Pancreas (tissue), 10 donors: ENCODE measurements at regions not wholly inside any gene's neighbourhood (a gene's known extent, or its start where the extent isn't known, plus 50 kb on each side); places are given as distances from the start of the nearest gene placed in this dataset.
A peak's percentile ranks its signal among the peaks of the same experiment; 100 is the strongest.

ENCODE experiments used
- ATAC-seq, 4 donors: fragments of 200-7000 bp; cut with Tn5 transposase; one replicate each; pipeline versions ENCODE4 v1.8.0 to v1.9.1; 2020; ENCODE audit warnings: mild to moderate bottlenecking in 4 of 4, moderate library complexity in 4 of 4
- DNase-seq, 6 donors: peaks; one replicate each; pipeline ENCODE4 v3.0.0-alpha.2; 2020
- FAIRE-seq: peaks from 2 replicates; lab custom pipeline; 2012; peaks lifted over from hg19 to GRCh38; lab: Jason Lieb, UNC
- H3K27ac ChIP-seq, 4 donors: fragments of 200-600 bp; sonication (generic); 1 replicate in 3 of 4; 2 replicates in 1 of 4; pipeline versions ENCODE4 v1.5.0 to v1.8.0; 2020
- H3K27me3 ChIP-seq, 4 donors: fragments of 200-600 bp; one replicate each; pipeline ENCODE4 v1.8.0; 2021
- H3K36me3 ChIP-seq, 3 donors: fragments of 200-600 bp; sonication (generic) in 1 of 3; one replicate each; pipeline versions ENCODE4 v1.5.0 to v1.8.0; 2020 to 2021
- H3K4me1 ChIP-seq, 3 donors: fragments of 200-600 bp; one replicate each; pipeline ENCODE4 v1.8.0; 2021
- H3K4me3 ChIP-seq, 4 donors: fragments of 200-600 bp; sonication (generic) in 2 of 4; one replicate each; pipeline versions ENCODE4 v1.5.0 to v1.8.0; 2020 to 2021
- H3K9me3 ChIP-seq, 4 donors: fragments of 200-600 bp; one replicate each; pipeline ENCODE4 v1.8.0; 2021
- WGBS, 2 donors: extraction: QIAGEN DNeasy Blood & Tissue Kit; methylation state at CpG; one replicate each; pipeline ENCODE4 v1.1.7; 2013; 5-methylcytosine and 5-hydroxymethylcytosine counted together
- intact Hi-C, 3 donors: fragments of 100-400 bp; cut with DNase I; formaldehyde crosslinking; loops; one replicate each; pipeline versions ENCODE4 v1.11.1 to v1.14.2; 2022
- TF ChIP-seq, protein P1 (sequence below), 4 donors: fragments of 200-600 bp; sonication (generic) in 3 of 4; IDR thresholded peaks; one replicate each; pipeline versions ENCODE4 v1.5.0 to v1.8.0; 2021; ENCODE audit warnings: antibody characterized with exemption in 4 of 4
- donor health status: healthy with polysubstance abuse.
- donor health status: DM: no; HTN: no; CAD: no; lungs with moderate emphysema.
- donor health status: DM: no; HTN: no; CAD: no.
- donor health status: control.
- donor health status: control.
- donor health status: Bipolar disorder and iron deficiency.
- donor health status: DM: yes; HTN: yes; CAD: no.
- donor health status: DM: no; HTN: no; CAD: no.
- donor health status: DM: no; HTN: no; CAD: no.
- donor health status: DM: yes; HTN: yes; CAD: no.

DNA sequence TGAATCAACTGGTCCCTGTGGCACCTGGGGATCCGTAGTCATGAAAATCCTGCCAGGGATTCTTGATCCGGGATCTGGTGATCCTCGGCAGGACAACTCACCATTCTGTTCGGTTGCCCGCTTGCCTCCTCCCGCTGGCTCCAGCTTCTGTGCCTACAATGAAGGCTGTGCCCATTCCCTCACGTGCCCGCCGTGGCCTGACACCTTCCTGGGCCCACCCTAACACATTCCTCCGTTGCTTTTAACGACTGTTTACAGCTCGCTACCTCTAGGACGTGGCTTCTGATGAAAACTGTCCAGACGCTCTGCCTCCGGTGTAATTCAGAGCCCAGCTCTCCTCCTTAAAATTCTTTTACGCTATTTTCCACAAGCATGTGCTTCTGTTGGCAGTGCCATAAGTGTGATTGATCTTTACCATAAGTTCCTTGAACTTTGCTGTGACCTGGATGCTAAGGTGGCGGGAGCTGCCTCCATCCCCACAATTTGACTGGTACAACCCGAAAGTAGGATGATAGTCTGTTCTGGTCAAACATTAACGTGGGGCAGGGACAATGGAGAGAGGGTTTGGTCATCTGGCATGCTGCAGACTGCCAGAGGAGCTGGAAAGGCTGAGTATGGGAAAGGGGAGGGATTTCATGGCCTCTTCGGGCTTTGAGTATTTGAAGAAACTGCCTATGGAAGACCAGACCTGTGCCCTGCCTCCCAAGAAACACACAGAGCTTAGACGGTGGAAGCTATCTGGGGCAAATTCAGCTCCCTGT is 206.8 kb upstream of the TNP1 start:
- ATAC-seq (no peak), FAIRE-seq (no peak), DNase-seq (no peak)
- Histone ChIP-seq H3K27ac (no peak overlapping the region), H3K36me3 (no peaks in the 10 kb centered on the region), H3K4me3 (no peak overlapping the region), H3K4me1 (no peaks in the 10 kb centered on the region), H3K9me3 (no peaks in the 10 kb centered on the region), H3K27me3 (peaks cover 0 to 10% (median 0%) of the 10 kb centered on the region in 4 donors)
- TF ChIP-seq, protein P1, sequence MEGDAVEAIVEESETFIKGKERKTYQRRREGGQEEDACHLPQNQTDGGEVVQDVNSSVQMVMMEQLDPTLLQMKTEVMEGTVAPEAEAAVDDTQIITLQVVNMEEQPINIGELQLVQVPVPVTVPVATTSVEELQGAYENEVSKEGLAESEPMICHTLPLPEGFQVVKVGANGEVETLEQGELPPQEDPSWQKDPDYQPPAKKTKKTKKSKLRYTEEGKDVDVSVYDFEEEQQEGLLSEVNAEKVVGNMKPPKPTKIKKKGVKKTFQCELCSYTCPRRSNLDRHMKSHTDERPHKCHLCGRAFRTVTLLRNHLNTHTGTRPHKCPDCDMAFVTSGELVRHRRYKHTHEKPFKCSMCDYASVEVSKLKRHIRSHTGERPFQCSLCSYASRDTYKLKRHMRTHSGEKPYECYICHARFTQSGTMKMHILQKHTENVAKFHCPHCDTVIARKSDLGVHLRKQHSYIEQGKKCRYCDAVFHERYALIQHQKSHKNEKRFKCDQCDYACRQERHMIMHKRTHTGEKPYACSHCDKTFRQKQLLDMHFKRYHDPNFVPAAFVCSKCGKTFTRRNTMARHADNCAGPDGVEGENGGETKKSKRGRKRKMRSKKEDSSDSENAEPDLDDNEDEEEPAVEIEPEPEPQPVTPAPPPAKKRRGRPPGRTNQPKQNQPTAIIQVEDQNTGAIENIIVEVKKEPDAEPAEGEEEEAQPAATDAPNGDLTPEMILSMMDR (IDR thresholded peaks at IDR 0.05), result no peak
- 76 to 81% methylated on average over 21 of the region's 21 CpGs for WGBS, 2 donors
- intact Hi-C loops, result no loop called here

DNA sequence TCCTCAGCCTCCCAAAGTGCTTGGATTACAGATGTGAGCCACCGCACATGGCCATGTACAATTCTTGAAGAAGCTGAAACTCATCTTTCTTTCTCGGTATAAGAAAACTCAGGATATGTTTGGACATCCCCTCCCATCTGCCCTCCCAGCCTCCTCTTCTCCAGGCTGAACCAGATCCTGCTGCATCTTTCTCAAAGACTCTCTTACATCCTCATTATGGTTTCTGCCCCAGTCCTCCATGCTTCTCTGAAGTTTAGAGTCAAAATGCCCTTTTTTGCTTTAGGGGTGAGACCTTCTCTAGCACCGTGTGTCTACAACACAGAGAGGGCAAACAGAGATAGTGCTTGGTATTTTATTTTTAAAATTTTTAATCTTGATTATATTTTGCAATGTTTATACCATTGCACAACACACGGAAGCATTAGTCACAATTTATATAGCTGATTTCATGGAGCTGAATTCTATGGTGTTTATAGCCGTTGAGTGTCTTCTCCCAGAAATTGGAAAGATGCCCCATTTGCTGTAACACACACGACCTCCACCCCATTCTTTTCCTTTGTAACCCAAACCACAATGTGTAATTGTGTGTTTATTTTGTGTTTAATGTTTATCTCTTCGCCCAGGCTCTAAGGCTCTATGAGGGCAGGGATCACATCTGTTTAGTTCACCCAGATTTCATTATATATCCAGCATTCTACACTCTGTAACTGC is 206.0 kb upstream of the TNP1 start:
- peaks cover 0 to 10% (median 0%) of the 10 kb centered on the region in 4 donors for H3K27me3 ChIP-seq
- FAIRE-seq, result no peak
- no peaks in the 10 kb centered on the region for H3K4me1 ChIP-seq
- TF ChIP-seq, protein P1 (IDR thresholded peaks at IDR 0.05), result no peak
- H3K9me3 ChIP-seq, result no peaks in the 10 kb centered on the region
- no peak overlapping the region for H3K4me3 ChIP-seq
- H3K36me3 ChIP-seq, result no peaks in the 10 kb centered on the region
- ATAC-seq, result peak in 1 of 4 donors; percentile 36
- WGBS, 2 donors, result 70 to 74% methylated on average over 7 of the region's 7 CpGs
- DNase-seq, result no peak
- intact Hi-C loops, result no loop called here
- H3K27ac ChIP-seq, result no peak overlapping the region

DNA sequence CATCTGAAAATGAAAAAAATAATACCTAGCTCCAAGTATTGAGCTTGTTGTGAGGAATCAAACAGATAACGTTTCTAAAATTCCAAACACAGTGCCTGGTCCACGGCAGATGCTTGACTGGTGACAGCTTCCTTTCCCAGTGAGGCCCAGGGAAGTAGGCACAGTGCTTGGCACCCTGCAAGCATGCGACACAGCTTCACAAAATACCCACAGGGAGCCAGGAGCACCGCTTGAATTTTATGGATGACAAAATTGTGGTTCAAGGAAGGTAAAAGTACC is 205.1 kb upstream of the TNP1 start:
- ATAC-seq (no peak), FAIRE-seq (no peak), DNase-seq (no peak)
- WGBS, 2 donors, result 50 to 58% methylated on average over 4 of the region's 4 CpGs
- Histone ChIP-seq H3K9me3 (no peaks in the 10 kb centered on the region), H3K4me1 (no peaks in the 10 kb centered on the region), H3K27me3 (peaks cover 0 to 10% (median 0%) of the 10 kb centered on the region in 4 donors), H3K27ac (no peak overlapping the region), H3K4me3 (no peak overlapping the region), H3K36me3 (no peaks in the 10 kb centered on the region)
- TF ChIP-seq, protein P1 (IDR thresholded peaks at IDR 0.05), result no peak
- intact Hi-C loops, result no loop called here

DNA sequence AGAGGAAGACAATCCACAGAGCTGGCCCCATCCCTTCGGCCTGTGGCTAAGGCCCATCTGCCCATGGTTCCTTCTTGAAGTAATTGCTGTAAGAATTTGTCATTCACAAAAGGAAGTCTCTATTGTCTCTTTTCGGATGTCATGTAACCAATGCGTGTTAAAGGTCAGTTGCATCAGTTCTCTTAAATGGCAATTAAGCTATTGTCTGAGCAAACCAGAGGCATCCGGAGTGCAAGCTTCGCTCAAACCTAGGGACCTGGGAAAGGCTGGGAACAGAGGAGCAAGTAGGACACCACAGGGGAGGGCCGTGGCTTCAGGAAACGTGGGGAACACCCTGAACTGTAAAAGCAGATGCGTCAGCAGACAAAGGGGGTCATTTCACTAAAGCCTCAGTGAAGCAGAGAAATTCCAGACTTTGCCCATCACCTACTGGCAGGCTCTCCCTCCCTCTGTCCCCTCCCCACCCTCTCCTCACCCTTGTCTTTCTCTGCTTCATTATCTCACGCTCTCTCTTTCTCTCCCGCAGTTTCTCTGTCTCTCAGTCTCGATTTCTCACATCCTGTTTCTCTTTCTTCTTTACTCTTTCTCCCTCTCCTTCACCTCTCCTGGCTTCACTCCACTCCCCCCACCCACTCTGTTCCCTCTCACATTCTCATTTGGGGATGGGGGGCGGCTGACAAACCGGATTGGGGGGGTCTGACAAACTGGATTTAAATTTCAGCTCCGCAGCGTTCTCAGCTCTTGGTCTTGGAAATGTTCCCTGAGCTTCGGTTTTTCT is 204.6 kb upstream of the TNP1 start:
- intact Hi-C loops, result no loop called here
- 52 to 61% methylated on average over 16 of the region's 16 CpGs for WGBS, 2 donors
- TF ChIP-seq, protein P1 (IDR thresholded peaks at IDR 0.05), result no peak
- ATAC-seq (peak in 1 of 4 donors; percentile 22), FAIRE-seq (no peak), DNase-seq (no peak)
- Histone ChIP-seq H3K4me1 (no peaks in the 10 kb centered on the region), H3K36me3 (no peaks in the 10 kb centered on the region), H3K9me3 (no peaks in the 10 kb centered on the region), H3K27ac (no peak overlapping the region), H3K4me3 (no peak overlapping the region), H3K27me3 (peaks cover 0 to 10% (median 0%) of the 10 kb centered on the region in 4 donors)
